ENCODE measurements at regions not wholly inside any gene's neighbourhood (a gene's known extent, or its start where the extent isn't known, plus 50 kb on each side); places are given as distances from the start of the nearest gene placed in this dataset.

- TF ChIP-seq CTCF (IDR thresholded peaks at IDR 0.05; ENCODE audit: low read depth, low read length) = no peak
- no peak for DNase-seq (ENCODE audit: low read depth, low spot score)
- in situ Hi-C loops (cut with HindIII; ENCODE audit: low sequenced_read_pairs) = no loop called here
- no peak overlapping the region for H3K4me3 ChIP-seq (ENCODE audit: low read depth, low read length)
Observed at GRCh38 chr5:1643651-1644392, 120.1 kb upstream of the LPCAT1 start.

GRCh38 chr5:1642621-1643061 is 118.9 kb upstream of the LPCAT1 start:
- no peak for TF ChIP-seq CTCF (IDR thresholded peaks at IDR 0.05; ENCODE audit: low read depth, low read length)
- no peak overlapping the region for H3K4me3 ChIP-seq (ENCODE audit: low read depth, low read length)
- in situ Hi-C loops (cut with HindIII; ENCODE audit: low sequenced_read_pairs) = no loop called here
- DNase-seq (ENCODE audit: low read depth, low spot score) = no peak

GRCh38 chr5:1642221-1642620 is 118.5 kb upstream of the LPCAT1 start:
- no peak for TF ChIP-seq CTCF (IDR thresholded peaks at IDR 0.05; ENCODE audit: low read depth, low read length)
- H3K4me3 ChIP-seq (ENCODE audit: low read depth, low read length) = no peak overlapping the region
- no peak for DNase-seq (ENCODE audit: low read depth, low spot score)
- in situ Hi-C loops (cut with HindIII; ENCODE audit: low sequenced_read_pairs) = no loop called here

- peak; percentile 98 for TF ChIP-seq CTCF (IDR thresholded peaks at IDR 0.05; ENCODE audit: low read depth, low read length)
- peak; percentile 91 for DNase-seq (ENCODE audit: low read depth, low spot score)
- H3K4me3 ChIP-seq (ENCODE audit: low read depth, low read length) = no peak overlapping the region
- in situ Hi-C loops (cut with HindIII; ENCODE audit: low sequenced_read_pairs) = no loop called here
Observed at GRCh38 chr5:1641560-1642166, 117.9 kb upstream of the LPCAT1 start.

GRCh38 chr5:1641041-1641440 is 117.3 kb upstream of the LPCAT1 start:
- H3K4me3 ChIP-seq (ENCODE audit: low read depth, low read length) = no peak overlapping the region
- in situ Hi-C loops (cut with HindIII; ENCODE audit: low sequenced_read_pairs) = no loop called here
- no peak for DNase-seq (ENCODE audit: low read depth, low spot score)
- TF ChIP-seq CTCF (IDR thresholded peaks at IDR 0.05; ENCODE audit: low read depth, low read length) = no peak

- TF ChIP-seq CTCF (IDR thresholded peaks at IDR 0.05; ENCODE audit: low read depth, low read length) = no peak
- in situ Hi-C loops (cut with HindIII; ENCODE audit: low sequenced_read_pairs) = no loop called here
- DNase-seq (ENCODE audit: low read depth, low spot score) = no peak
- H3K4me3 ChIP-seq (ENCODE audit: low read depth, low read length) = no peak overlapping the region
Observed at GRCh38 chr5:1640421-1640881, 116.7 kb upstream of the LPCAT1 start.
